A673 (cell line): ENCODE measurements at regions not wholly inside any gene's neighbourhood (a gene's known extent, or its start where the extent isn't known, plus 50 kb on each side); places are given as distances from the start of the nearest gene placed in this dataset.

Experiments
- BruUV-seq: library from RNA; stranded (reverse); fragments of 400-500 nt; replicated peaks from 2 replicates; lab custom pipeline; 2021; lab: Mats Ljungman, UMichigan
- CTCF ChIA-PET: fragments of 300-600 bp; sonication (Branson Sonifier 250); formaldehyde crosslinking; loops from one replicate; lab custom pipeline; 2022; ENCODE audit warnings: antibody characterized with exemption; lab: Charles Lee
- POLR2A ChIA-PET: fragments of 300-600 bp; sonication (Branson Sonifier 250); formaldehyde crosslinking; loops from one replicate; lab custom pipeline; 2022; ENCODE audit warnings: antibody characterized with exemption; ENCODE audit not compliant: low non-redundant PET; lab: Charles Lee
- DNase-seq: peaks from one replicate; pipeline ENCODE4 v3.0.0-alpha.2; 2015; ENCODE audit warnings: low spot score
- H3K27ac ChIP-seq: fragments of 200-600 bp; sonication (generic); 2 replicates; pipeline ENCODE4 v1.5.1; 2016; ENCODE audit warnings: mixed run types, low read depth, mild to moderate bottlenecking, mixed read lengths, antibody characterized with exemption, low read length; ENCODE audit not compliant: poor library complexity, severe bottlenecking
- H3K27me3 ChIP-seq: fragments of 200-600 bp; sonication (generic); replicated peaks from 2 replicates; pipeline ENCODE4 v1.6.1; 2017; ENCODE audit warnings: mixed run types, low read depth, mild to moderate bottlenecking, mixed read lengths, antibody characterized with exemption, low read length; ENCODE audit not compliant: insufficient read depth, poor library complexity
- H3K36me3 ChIP-seq: fragments of 200-600 bp; sonication (generic); 2 replicates; pipeline ENCODE4 v1.6.1; 2016; ENCODE audit warnings: mixed run types, mild to moderate bottlenecking, mixed read lengths, antibody characterized with exemption, low read length; ENCODE audit not compliant: insufficient read depth, poor library complexity, severe bottlenecking
- H3K4me1 ChIP-seq: fragments of 200-600 bp; sonication (generic); 2 replicates; pipeline ENCODE4 v1.6.1; 2017; ENCODE audit warnings: mixed run types, mild to moderate bottlenecking, mixed read lengths, antibody characterized with exemption, low read length; ENCODE audit not compliant: insufficient read depth, poor library complexity, severe bottlenecking
- H3K4me3 ChIP-seq: fragments of 200-600 bp; sonication (generic); 2 replicates; pipeline ENCODE4 v1.5.1; 2016; ENCODE audit warnings: low read depth, mixed run types, mild to moderate bottlenecking, mixed read lengths, low read length; ENCODE audit not compliant: poor library complexity, severe bottlenecking
- H3K9me3 ChIP-seq: fragments of 200-600 bp; sonication (generic); 2 replicates; pipeline ENCODE4 v1.6.1; 2016; ENCODE audit warnings: mixed run types, low read depth, mild to moderate bottlenecking, mixed read lengths, antibody characterized with exemption, low read length; ENCODE audit not compliant: poor library complexity, severe bottlenecking
- EZH2 ChIP-seq: fragments of 200-600 bp; sonication (generic); IDR thresholded peaks from 2 replicates; pipeline ENCODE4 v1.6.1; 2017; ENCODE audit warnings: borderline replicate concordance, low read depth, mild to moderate bottlenecking, mixed read lengths, antibody characterized with exemption, low read length; ENCODE audit not compliant: poor library complexity, severe bottlenecking
- intact Hi-C: fragments of 100-400 bp; cut with micrococcal nuclease; formaldehyde crosslinking; loops from one replicate; pipeline ENCODE4 v1.10.0; 2022; ENCODE audit not compliant: unreplicated experiment
- TF ChIP-seq, protein P1 (sequence below): fragments of 300-800, 200-600 bp; sonication (generic); conservative IDR thresholded peaks from 2 replicates; pipeline ENCODE4 v1.5.1; 2017; ENCODE audit warnings: low read depth, mild to moderate bottlenecking, antibody characterized with exemption, low read length, moderate library complexity, mixed read lengths

GRCh38 chr5:89604342-89604741, 721.4 kb upstream of the MEF2C start:
- TF ChIP-seq, protein P1, sequence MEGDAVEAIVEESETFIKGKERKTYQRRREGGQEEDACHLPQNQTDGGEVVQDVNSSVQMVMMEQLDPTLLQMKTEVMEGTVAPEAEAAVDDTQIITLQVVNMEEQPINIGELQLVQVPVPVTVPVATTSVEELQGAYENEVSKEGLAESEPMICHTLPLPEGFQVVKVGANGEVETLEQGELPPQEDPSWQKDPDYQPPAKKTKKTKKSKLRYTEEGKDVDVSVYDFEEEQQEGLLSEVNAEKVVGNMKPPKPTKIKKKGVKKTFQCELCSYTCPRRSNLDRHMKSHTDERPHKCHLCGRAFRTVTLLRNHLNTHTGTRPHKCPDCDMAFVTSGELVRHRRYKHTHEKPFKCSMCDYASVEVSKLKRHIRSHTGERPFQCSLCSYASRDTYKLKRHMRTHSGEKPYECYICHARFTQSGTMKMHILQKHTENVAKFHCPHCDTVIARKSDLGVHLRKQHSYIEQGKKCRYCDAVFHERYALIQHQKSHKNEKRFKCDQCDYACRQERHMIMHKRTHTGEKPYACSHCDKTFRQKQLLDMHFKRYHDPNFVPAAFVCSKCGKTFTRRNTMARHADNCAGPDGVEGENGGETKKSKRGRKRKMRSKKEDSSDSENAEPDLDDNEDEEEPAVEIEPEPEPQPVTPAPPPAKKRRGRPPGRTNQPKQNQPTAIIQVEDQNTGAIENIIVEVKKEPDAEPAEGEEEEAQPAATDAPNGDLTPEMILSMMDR = no peak
- no peak for TF ChIP-seq EZH2
- Histone ChIP-seq H3K36me3 (no peaks in the 10 kb centered on the region), H3K9me3 (no peaks in the 10 kb centered on the region), H3K27ac (no peak overlapping the region), H3K4me3 (no peak overlapping the region), H3K27me3 (no peaks in the 10 kb centered on the region), H3K4me1 (no peaks in the 10 kb centered on the region)
- intact Hi-C loops = no loop called here
- no TSS peak for BruUV-seq
- no peak for DNase-seq
- CTCF ChIA-PET = no interaction called here
- POLR2A ChIA-PET = no interaction called here

DNA sequence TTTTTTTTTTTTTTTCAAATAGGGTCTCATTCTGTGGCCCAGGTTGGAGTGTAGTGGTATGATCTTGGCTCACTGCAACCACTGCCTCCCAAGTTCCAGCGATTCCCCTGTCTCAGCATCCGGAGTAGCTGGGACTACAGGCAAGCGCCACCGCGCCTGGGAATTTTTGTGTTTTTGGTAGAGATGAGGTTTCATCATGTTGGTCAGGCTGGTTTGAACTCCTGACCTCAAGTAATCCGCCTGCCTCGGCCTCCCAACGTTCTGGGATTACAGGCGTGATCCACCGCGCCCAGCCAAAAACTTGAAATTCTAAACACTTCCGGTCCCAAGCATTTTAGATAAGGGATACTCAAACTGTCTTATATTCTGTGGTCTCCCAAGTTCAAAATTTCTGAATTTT, 718.9 kb upstream of the MEF2C start:
- no peaks in the 10 kb centered on the region for H3K36me3 ChIP-seq
- intact Hi-C loops = no loop called here
- BruUV-seq = no TSS peak
- no peak for DNase-seq
- H3K27ac ChIP-seq = no peak overlapping the region
- no peaks in the 10 kb centered on the region for H3K4me1 ChIP-seq
- no peak overlapping the region for H3K4me3 ChIP-seq
- H3K9me3 ChIP-seq = no peaks in the 10 kb centered on the region
- H3K27me3 ChIP-seq = peaks cover 5% of the 10 kb centered on the region
- TF ChIP-seq EZH2 = no peak
- TF ChIP-seq, protein P1 = no peak
- CTCF ChIA-PET = no interaction called here
- POLR2A ChIA-PET = no interaction called here

- DNase-seq = no peak
- intact Hi-C loops = no loop called here
- no peak overlapping the region for H3K27ac ChIP-seq
- no peaks in the 10 kb centered on the region for H3K36me3 ChIP-seq
- no peak for TF ChIP-seq EZH2
- TF ChIP-seq, protein P1 = no peak
- no peaks in the 10 kb centered on the region for H3K4me1 ChIP-seq
- ChIA-PET POLR2A (no interaction called here), CTCF (no interaction called here)
- no peak overlapping the region for H3K4me3 ChIP-seq
- peaks cover 5% of the 10 kb centered on the region for H3K27me3 ChIP-seq
- no TSS peak for BruUV-seq
- no peaks in the 10 kb centered on the region for H3K9me3 ChIP-seq
Measured at GRCh38 chr5:89597878-89598277, 714.9 kb upstream of the MEF2C start.
